ENCODE measurements at regions not wholly inside any gene's neighbourhood (a gene's known extent, or its start where the extent isn't known, plus 50 kb on each side); places are given as distances from the start of the nearest gene placed in this dataset.

- no peak for TF ChIP-seq POLR2A (IDR thresholded peaks at IDR 0.05)
- TF ChIP-seq, protein P1, sequence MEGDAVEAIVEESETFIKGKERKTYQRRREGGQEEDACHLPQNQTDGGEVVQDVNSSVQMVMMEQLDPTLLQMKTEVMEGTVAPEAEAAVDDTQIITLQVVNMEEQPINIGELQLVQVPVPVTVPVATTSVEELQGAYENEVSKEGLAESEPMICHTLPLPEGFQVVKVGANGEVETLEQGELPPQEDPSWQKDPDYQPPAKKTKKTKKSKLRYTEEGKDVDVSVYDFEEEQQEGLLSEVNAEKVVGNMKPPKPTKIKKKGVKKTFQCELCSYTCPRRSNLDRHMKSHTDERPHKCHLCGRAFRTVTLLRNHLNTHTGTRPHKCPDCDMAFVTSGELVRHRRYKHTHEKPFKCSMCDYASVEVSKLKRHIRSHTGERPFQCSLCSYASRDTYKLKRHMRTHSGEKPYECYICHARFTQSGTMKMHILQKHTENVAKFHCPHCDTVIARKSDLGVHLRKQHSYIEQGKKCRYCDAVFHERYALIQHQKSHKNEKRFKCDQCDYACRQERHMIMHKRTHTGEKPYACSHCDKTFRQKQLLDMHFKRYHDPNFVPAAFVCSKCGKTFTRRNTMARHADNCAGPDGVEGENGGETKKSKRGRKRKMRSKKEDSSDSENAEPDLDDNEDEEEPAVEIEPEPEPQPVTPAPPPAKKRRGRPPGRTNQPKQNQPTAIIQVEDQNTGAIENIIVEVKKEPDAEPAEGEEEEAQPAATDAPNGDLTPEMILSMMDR (IDR thresholded peaks at IDR 0.05): no peak
Observed at GRCh38 chr13:90633849-90634248, 713.6 kb upstream of the MIR17HG start.

All from thyroid gland (tissue), 4 donors.